ENCODE measurements at regions not wholly inside any gene's neighbourhood (a gene's known extent, or its start where the extent isn't known, plus 50 kb on each side); places are given as distances from the start of the nearest gene placed in this dataset.

DNA sequence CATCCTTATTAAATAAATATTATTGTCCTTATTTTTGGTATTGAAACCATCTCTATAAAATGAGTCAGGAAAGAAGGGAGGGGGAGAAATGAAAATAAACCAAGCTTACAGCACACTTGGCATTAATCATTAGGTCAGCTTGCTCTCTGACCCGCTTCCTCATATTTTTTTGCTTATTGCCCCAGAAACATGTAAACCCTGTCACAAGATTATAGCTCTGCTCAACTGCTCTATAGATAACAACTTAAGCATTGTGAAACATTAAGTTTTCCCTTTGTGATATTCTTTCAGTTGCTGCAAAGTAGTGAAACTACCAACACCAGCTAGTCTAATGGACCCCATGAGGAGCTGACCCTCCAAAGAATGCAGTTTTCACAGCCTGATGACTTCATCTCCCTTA is 819.5 kb downstream of the SLC16A7 start (continued):
- TF ChIP-seq, protein P1, sequence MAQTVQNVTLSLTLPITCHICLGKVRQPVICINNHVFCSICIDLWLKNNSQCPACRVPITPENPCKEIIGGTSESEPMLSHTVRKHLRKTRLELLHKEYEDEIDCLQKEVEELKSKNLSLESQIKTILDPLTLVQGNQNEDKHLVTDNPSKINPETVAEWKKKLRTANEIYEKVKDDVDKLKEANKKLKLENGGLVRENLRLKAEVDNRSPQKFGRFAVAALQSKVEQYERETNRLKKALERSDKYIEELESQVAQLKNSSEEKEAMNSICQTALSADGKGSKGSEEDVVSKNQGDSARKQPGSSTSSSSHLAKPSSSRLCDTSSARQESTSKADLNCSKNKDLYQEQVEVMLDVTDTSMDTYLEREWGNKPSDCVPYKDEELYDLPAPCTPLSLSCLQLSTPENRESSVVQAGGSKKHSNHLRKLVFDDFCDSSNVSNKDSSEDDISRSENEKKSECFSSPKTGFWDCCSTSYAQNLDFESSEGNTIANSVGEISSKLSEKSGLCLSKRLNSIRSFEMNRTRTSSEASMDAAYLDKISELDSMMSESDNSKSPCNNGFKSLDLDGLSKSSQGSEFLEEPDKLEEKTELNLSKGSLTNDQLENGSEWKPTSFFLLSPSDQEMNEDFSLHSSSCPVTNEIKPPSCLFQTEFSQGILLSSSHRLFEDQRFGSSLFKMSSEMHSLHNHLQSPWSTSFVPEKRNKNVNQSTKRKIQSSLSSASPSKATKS (CRISPR knock-in tag; IDR thresholded peaks at IDR 0.05): no peak
- TF ChIP-seq, protein P2, sequence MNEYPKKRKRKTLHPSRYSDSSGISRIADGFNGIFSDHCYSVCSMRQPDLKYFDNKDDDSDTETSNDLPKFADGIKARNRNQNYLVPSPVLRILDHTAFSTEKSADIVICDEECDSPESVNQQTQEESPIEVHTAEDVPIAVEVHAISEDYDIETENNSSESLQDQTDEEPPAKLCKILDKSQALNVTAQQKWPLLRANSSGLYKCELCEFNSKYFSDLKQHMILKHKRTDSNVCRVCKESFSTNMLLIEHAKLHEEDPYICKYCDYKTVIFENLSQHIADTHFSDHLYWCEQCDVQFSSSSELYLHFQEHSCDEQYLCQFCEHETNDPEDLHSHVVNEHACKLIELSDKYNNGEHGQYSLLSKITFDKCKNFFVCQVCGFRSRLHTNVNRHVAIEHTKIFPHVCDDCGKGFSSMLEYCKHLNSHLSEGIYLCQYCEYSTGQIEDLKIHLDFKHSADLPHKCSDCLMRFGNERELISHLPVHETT (CRISPR knock-in tag; conservative IDR thresholded peaks at IDR 0.05 in 1 of 2, IDR thresholded peaks at IDR 0.05 in 1 of 2): no peak
- TF ChIP-seq ZNF124 (CRISPR knock-in tag; IDR thresholded peaks at IDR 0.05): no peak
- TF ChIP-seq, protein P3, sequence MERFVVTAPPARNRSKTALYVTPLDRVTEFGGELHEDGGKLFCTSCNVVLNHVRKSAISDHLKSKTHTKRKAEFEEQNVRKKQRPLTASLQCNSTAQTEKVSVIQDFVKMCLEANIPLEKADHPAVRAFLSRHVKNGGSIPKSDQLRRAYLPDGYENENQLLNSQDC (CRISPR knock-in tag; IDR thresholded peaks at IDR 0.05): no peak

DNA sequence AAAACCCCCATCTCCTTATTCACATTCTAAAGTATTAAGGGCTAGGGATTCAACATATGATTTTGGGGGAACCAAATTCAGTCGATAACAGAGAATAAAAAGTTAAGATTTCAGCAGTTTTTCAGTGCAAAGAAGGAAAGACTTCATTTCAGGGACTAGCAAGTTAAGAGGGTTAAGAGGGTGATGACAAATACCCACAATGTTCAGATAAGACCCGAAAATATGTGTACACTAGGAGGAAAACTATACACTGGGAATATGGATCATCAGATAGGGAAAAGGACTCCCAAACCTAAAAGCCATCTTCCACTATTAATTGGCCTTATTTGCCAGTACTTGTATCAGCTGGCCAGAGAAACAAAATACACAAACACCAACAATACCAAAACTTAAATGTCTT is 824.2 kb downstream of the SLC16A7 start:
- ATAC-seq (no peak), FAIRE-seq (no peak), DNase-seq (ENCODE audit: extremely low read depth in 1 of 4, low spot score in 3 of 4) (no peak)
- Histone ChIP-seq H3K27ac (ENCODE audit: extremely low read depth, low read depth, low read length) (no peak overlapping the region), H3K4me2 (ENCODE audit: insufficient read depth, low read length) (no peak overlapping the region), H3K4me1 (replicated peaks in 1 of 2; ENCODE audit: control insufficient read depth in 2 of 2, insufficient read depth in 2 of 2, low read length in 2 of 2) (no peaks in the 10 kb centered on the region), H3K79me2 (ENCODE audit: control insufficient read depth, insufficient read depth, low read length) (no peaks in the 10 kb centered on the region), H4K20me1 (replicated peaks; ENCODE audit: control insufficient read depth, insufficient read depth, low read length) (no peaks in the 10 kb centered on the region), H3K9me1 (ENCODE audit: control insufficient read depth, insufficient read depth, low read length) (no peaks in the 10 kb centered on the region), H3K4me3 (no peak overlapping the region), H3K9me3 (replicated peaks; ENCODE audit: control insufficient read depth, insufficient read depth, low read depth, low read length) (0 out of 2 replicates have a peak, but pooled peaks cover 2% of the 10 kb centered on the region), H2AFZ (ENCODE audit: low read depth, low read length) (no peak overlapping the region), H3K9ac (ENCODE audit: insufficient read depth in 1 of 2, low read depth in 2 of 2, low read length in 2 of 2) (no peak overlapping the region), H3K36me3 (ENCODE audit: control insufficient read depth, insufficient read depth, low read length) (no peaks in the 10 kb centered on the region), H3K27me3 (ENCODE audit: control insufficient read depth in 2 of 2, insufficient read depth in 2 of 2, low read length in 2 of 2) (no peaks in the 10 kb centered on the region)
- intact Hi-C loops (cut with micrococcal nuclease): no loop called here
- TF ChIP-seq, protein P4, sequence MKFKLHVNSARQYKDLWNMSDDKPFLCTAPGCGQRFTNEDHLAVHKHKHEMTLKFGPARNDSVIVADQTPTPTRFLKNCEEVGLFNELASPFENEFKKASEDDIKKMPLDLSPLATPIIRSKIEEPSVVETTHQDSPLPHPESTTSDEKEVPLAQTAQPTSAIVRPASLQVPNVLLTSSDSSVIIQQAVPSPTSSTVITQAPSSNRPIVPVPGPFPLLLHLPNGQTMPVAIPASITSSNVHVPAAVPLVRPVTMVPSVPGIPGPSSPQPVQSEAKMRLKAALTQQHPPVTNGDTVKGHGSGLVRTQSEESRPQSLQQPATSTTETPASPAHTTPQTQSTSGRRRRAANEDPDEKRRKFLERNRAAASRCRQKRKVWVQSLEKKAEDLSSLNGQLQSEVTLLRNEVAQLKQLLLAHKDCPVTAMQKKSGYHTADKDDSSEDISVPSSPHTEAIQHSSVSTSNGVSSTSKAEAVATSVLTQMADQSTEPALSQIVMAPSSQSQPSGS (CRISPR knock-in tag; IDR thresholded peaks at IDR 0.05): no peak
- TF ChIP-seq ZC3H8 (IDR thresholded peaks at IDR 0.05) (no peak), FOXK2 (conservative IDR thresholded peaks at IDR 0.05 in 1 of 2, IDR thresholded peaks at IDR 0.05 in 1 of 2; ENCODE audit: low read depth in 2 of 2) (no peak), TFAM (CRISPR knock-in tag; conservative IDR thresholded peaks at IDR 0.05) (no peak), RNF2 (IDR thresholded peaks at IDR 0.05) (no peak), ZNF316 (IDR thresholded peaks at IDR 0.05) (no peak), SRSF3 (IDR thresholded peaks at IDR 0.05; ENCODE audit: insufficient read depth, low read length) (no peak), NFXL1 (CRISPR knock-in tag; IDR thresholded peaks at IDR 0.05) (no peak), ZNF3 (CRISPR knock-in tag; IDR thresholded peaks at IDR 0.05) (no peak)
- CTCF ChIA-PET (ENCODE audit: low intra/inter-chr PET ratio): no interaction called here
- POLR2A ChIA-PET: no interaction called here
- no TSS peak for BruUV-seq (replicated peaks)
- in situ Hi-C loops (cut with MboI): no loop called here
- 0% methylated on average over 2 of the region's 2 CpGs for WGBS (ENCODE audit: insufficient coverage, low coverage, missing lambda C conversion rate)

Data from K562 (cell line).